HEK293T (cell line): ENCODE measurements at regions not wholly inside any gene's neighbourhood (a gene's known extent, or its start where the extent isn't known, plus 50 kb on each side); places are given as distances from the start of the nearest gene placed in this dataset.

Experiments
- ARNT ChIP-seq: fragments of 450-650 bp; IDR thresholded peaks from 2 replicates; pipeline ENCODE4 v1.6.1; 2017; ENCODE audit warnings: mild to moderate bottlenecking
- BHLHE40 ChIP-seq: fragments of 450-650 bp; IDR thresholded peaks from 2 replicates; pipeline ENCODE4 v1.6.1; 2016; ENCODE audit warnings: mild to moderate bottlenecking, moderate library complexity, borderline replicate concordance
- ELF4 ChIP-seq: fragments of 450-650 bp; IDR thresholded peaks from 2 replicates; pipeline ENCODE4 v1.6.1; 2017; ENCODE audit warnings: antibody characterized with exemption
- FOXK2 ChIP-seq: fragments of 450-650 bp; IDR thresholded peaks from 2 replicates; pipeline ENCODE4 v1.6.1; 2016; ENCODE audit warnings: mild to moderate bottlenecking
- FOXM1 ChIP-seq: fragments of 450-650 bp; IDR thresholded peaks from 2 replicates; pipeline ENCODE4 v1.6.1; 2017; ENCODE audit warnings: mild to moderate bottlenecking, borderline replicate concordance
- HDGF ChIP-seq: fragments of 450-650 bp; IDR thresholded peaks from 2 replicates; pipeline ENCODE4 v1.6.1; 2017; ENCODE audit warnings: antibody characterized with exemption, borderline replicate concordance
- L3MBTL2 ChIP-seq: fragments of 450-650 bp; conservative IDR thresholded peaks from 2 replicates; pipeline ENCODE4 v1.6.1; 2016; ENCODE audit warnings: mild to moderate bottlenecking
- LEF1 ChIP-seq: fragments of 450-650 bp; IDR thresholded peaks from 2 replicates; pipeline ENCODE4 v1.6.1; 2017; ENCODE audit warnings: mild to moderate bottlenecking, borderline replicate concordance
- NFRKB ChIP-seq: fragments of 450-650 bp; IDR thresholded peaks from 2 replicates; pipeline ENCODE4 v1.6.1; 2016; ENCODE audit warnings: mild to moderate bottlenecking, moderate library complexity
- SP1 ChIP-seq: fragments of 450-650 bp; IDR thresholded peaks from 2 replicates; pipeline ENCODE4 v1.6.1; 2017
- TARDBP ChIP-seq: fragments of 450-650 bp; IDR thresholded peaks from 2 replicates; pipeline ENCODE4 v1.6.1; 2016

- TF ChIP-seq FOXM1 (no peak), HDGF (no peak), SP1 (no peak), ARNT (no peak), LEF1 (no peak), BHLHE40 (no peak), TARDBP (no peak), ELF4 (no peak), NFRKB (no peak), L3MBTL2 (no peak), FOXK2 (no peak)
Observed at GRCh38 chr4:148664636-148665035, 222.4 kb upstream of the NR3C2 start.
